ENCODE measurements at regions not wholly inside any gene's neighbourhood (a gene's known extent, or its start where the extent isn't known, plus 50 kb on each side); places are given as distances from the start of the nearest gene placed in this dataset.

GRCh38 chr20:17014756-17015366 is 212.0 kb upstream of the PCSK2 start:
- Mint-ChIP-seq H3K4me1 (no peaks in the 10 kb centered on the region), H3K27ac (no peak overlapping the region), H3K9me3 (no peaks in the 10 kb centered on the region), H3K27me3 (no peaks in the 10 kb centered on the region), H3K4me3 (no peak overlapping the region), H3K36me3 (ENCODE audit: low read depth) (no peaks in the 10 kb centered on the region)
- ChIA-PET CTCF (no interaction called here), POLR2A (no interaction called here)
- no peak for DNase-seq

DNA sequence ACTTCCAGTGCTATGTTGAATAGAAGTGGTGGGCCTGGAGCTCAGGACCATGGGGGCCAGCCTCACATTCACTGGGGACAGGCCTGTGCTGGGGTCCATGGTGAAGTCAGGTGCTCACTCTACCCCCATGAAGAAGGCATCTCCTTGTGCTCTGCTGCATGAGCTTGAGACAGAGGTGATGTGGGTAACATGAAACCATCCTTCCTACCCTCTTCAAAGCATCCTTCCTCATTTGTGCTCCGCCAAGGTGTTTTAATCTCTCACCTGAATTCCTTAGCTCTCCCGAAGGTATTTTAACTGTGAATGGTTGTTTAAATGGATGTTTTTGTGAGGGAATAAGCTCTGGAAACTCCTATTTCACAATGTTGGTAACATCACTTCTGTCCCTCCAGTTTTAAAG is 209.6 kb upstream of the PCSK2 start:
- CTCF ChIA-PET, result no interaction called here
- POLR2A ChIA-PET, result no interaction called here
- no peaks in the 10 kb centered on the region for H3K27me3 Mint-ChIP-seq

DNA sequence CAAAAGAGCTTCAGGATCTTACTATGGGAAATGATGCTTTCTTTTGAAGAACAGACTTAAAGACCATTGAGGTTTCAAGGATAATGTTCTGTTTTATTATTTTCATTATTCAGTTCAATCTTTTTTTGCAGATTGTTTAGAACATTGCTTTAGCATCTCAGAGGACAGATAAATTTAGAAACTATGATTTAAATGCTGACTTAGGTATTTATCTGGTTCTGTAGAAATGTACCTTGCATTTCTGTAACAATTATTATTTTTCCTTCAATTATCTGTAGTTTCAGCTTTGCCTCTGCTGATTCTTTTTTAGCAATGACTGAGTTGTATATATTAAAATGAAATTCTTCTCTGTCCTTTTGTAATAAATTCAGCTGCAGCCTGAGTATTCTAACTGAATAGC is 205.4 kb upstream of the PCSK2 start:
- POLR2A ChIA-PET, result no interaction called here
- Mint-ChIP-seq H3K9me3 (no peaks in the 10 kb centered on the region), H3K27me3 (no peaks in the 10 kb centered on the region), H3K36me3 (ENCODE audit: low read depth) (no peaks in the 10 kb centered on the region), H3K27ac (no peak overlapping the region), H3K4me3 (no peak overlapping the region), H3K4me1 (no peaks in the 10 kb centered on the region)
- CTCF ChIA-PET, result no interaction called here
- DNase-seq, result no peak

More for the DNA sequence above, 209.6 kb upstream of the PCSK2 start:
- Mint-ChIP-seq H3K36me3 (ENCODE audit: low read depth) (no peaks in the 10 kb centered on the region), H3K4me3 (no peak overlapping the region), H3K27ac (no peak overlapping the region), H3K9me3 (no peaks in the 10 kb centered on the region), H3K4me1 (no peaks in the 10 kb centered on the region)
- DNase-seq, result no peak

DNA sequence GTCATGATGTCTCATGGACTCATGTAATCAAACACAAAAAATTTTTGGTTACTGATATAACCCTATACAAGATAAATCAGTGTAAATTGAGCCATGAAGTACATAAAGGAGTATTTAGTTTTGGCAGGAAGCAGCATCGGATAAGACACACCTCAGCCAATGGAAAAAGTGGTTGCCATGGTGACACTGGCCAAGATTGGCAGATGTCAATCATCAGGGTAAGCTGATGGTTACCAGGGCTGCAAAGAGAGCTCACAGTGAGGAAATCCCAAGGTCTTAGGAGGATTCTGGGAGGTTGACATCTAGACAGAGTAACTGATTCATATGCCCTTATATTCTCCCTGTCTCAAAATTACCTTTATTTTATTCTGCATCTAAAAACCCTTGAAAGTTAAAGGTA is 203.8 kb upstream of the PCSK2 start:
- no peak overlapping the region for H3K4me3 Mint-ChIP-seq
- ChIA-PET CTCF (no interaction called here), POLR2A (no interaction called here)
- DNase-seq, result no peak
- H3K36me3 Mint-ChIP-seq (ENCODE audit: low read depth), result no peaks in the 10 kb centered on the region
- no peaks in the 10 kb centered on the region for H3K27me3 Mint-ChIP-seq
- H3K4me1 Mint-ChIP-seq, result no peaks in the 10 kb centered on the region
- H3K27ac Mint-ChIP-seq, result no peak overlapping the region
- H3K9me3 Mint-ChIP-seq, result peaks cover 5% of the 10 kb centered on the region

- no peaks in the 10 kb centered on the region for H3K4me1 Mint-ChIP-seq
- no peak overlapping the region for H3K4me3 Mint-ChIP-seq
- H3K27me3 Mint-ChIP-seq, result no peaks in the 10 kb centered on the region
- H3K9me3 Mint-ChIP-seq, result peaks cover 6% of the 10 kb centered on the region
- DNase-seq, result no peak
- CTCF ChIA-PET, result no interaction called here
- POLR2A ChIA-PET, result no interaction called here
- H3K36me3 Mint-ChIP-seq (ENCODE audit: low read depth), result no peaks in the 10 kb centered on the region
- no peak overlapping the region for H3K27ac Mint-ChIP-seq
Observed at GRCh38 chr20:17023806-17024205, 203.0 kb upstream of the PCSK2 start.

DNA sequence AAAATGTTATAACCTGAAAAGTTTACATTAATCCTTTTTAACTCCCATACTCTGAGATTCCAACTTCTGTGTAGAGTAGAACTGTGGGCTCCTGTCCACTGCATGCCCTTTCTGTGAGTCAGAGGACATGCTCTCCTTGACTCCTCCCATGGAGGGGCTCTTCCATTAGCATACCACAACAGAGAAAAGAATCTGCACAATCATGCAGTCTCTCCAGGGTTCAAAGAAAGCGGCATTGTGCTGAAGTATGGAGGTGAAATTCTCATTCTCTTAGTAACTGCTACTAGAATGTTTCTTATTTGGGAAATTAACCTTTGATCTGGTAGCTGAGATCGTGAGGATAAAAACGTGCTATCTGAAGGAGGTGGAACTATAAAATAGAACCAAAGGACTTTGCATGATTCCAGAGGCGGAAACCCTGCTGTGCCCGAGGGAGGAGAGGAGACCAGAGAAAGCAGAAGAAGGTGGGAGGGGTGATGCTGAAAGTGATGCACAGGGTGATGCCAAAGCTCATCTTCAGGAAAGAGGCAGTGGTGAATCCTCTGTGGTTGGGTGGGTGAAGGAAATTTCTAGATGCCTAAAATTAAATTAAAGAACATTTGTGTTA is 202.2 kb upstream of the PCSK2 start:
- H3K4me3 Mint-ChIP-seq, result no peak overlapping the region

GRCh38 chr20:17026346-17026745 is 200.5 kb upstream of the PCSK2 start:
- ChIA-PET POLR2A (no interaction called here), CTCF (no interaction called here)

More for the DNA sequence above, 202.2 kb upstream of the PCSK2 start:
- Mint-ChIP-seq H3K27me3 (no peaks in the 10 kb centered on the region), H3K9me3 (peaks cover 6% of the 10 kb centered on the region), H3K36me3 (ENCODE audit: low read depth) (no peaks in the 10 kb centered on the region), H3K27ac (no peak overlapping the region), H3K4me1 (no peaks in the 10 kb centered on the region)
- no peak for DNase-seq
- POLR2A ChIA-PET, result no interaction called here
- CTCF ChIA-PET, result no interaction called here

DNA sequence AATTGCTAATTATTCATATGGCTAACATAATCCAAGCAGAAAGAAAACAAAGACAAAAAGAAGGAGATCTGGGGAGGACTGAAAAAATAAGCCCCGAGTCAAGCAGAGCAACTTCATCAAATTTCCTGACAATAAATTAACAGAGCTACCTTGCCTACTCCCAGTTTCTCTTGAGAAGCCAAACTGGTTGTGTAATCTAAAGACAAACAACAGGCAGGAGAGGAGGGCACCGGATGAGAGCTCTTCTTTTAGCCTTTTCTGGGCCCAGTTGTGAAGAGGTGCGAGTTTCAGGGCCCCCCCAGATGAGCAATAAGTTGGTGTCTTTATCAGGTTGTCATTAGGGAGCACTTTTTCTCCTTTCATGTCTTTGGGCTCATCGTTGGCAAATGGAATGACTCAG is 197.1 kb upstream of the PCSK2 start:
- Mint-ChIP-seq H3K4me3 (no peak overlapping the region), H3K9me3 (peaks cover 9% of the 10 kb centered on the region), H3K27ac (no peak overlapping the region), H3K27me3 (no peaks in the 10 kb centered on the region), H3K36me3 (ENCODE audit: low read depth) (no peaks in the 10 kb centered on the region), H3K4me1 (no peaks in the 10 kb centered on the region)
- POLR2A ChIA-PET, result no interaction called here
- no peak for DNase-seq
- CTCF ChIA-PET, result no interaction called here

More at GRCh38 chr20:17026346-17026745, 200.5 kb upstream of the PCSK2 start:
- DNase-seq, result no peak
- Mint-ChIP-seq H3K27me3 (no peaks in the 10 kb centered on the region), H3K4me1 (no peaks in the 10 kb centered on the region), H3K9me3 (peaks cover 9% of the 10 kb centered on the region), H3K36me3 (ENCODE audit: low read depth) (no peaks in the 10 kb centered on the region), H3K4me3 (no peak overlapping the region), H3K27ac (no peak overlapping the region)

DNA sequence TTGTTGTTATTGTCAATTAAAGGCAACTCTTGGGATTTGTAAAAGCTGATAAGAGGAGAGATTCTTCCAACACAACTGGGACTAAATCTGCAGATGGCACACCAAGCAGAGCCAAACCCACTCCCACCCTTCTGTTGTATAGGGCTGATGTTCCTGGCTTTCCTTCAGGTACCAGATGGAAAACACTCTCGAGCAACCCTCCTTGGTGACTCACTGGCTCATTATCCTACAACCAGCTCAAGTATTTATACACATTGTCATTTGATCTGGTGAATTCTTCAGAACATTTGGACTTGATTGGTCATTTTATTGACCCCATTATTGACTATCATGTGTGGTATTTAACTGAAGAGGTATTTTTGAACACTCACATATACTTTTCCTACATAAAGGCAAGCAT is 190.3 kb upstream of the PCSK2 start:
- Mint-ChIP-seq H3K9me3 (peaks cover 3% of the 10 kb centered on the region), H3K4me3 (no peak overlapping the region), H3K36me3 (ENCODE audit: low read depth) (no peaks in the 10 kb centered on the region), H3K4me1 (no peaks in the 10 kb centered on the region), H3K27me3 (no peaks in the 10 kb centered on the region), H3K27ac (no peak overlapping the region)
- ChIA-PET CTCF (no interaction called here), POLR2A (no interaction called here)
- no peak for DNase-seq

GRCh38 chr20:17042122-17042521 is 184.7 kb upstream of the PCSK2 start:
- DNase-seq, result no peak
- POLR2A ChIA-PET, result no interaction called here
- H3K4me1 Mint-ChIP-seq, result no peaks in the 10 kb centered on the region
- H3K9me3 Mint-ChIP-seq, result peaks cover 3% of the 10 kb centered on the region
- H3K4me3 Mint-ChIP-seq, result no peak overlapping the region
- CTCF ChIA-PET, result no interaction called here
- H3K27me3 Mint-ChIP-seq, result no peaks in the 10 kb centered on the region
- H3K36me3 Mint-ChIP-seq (ENCODE audit: low read depth), result no peaks in the 10 kb centered on the region
- no peak overlapping the region for H3K27ac Mint-ChIP-seq

DNA sequence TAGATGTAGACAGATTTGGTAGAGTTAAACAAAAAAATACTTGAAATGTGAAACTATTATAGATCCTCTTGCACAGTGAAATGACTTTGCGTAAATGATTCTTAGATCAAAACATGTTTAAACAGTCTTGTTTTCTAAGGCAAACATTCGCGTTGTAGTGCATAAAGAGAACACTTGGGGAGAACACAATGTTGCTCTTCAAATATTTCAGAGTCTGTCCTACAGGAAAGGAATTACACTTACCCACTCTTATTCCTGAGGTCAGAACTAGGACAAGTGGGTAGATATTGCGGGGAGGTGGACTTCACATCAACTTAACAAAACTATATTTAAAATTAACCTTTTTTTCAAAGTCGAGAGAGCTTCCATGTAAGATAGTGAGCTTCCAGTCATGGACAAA is 183.5 kb upstream of the PCSK2 start:
- Mint-ChIP-seq H3K4me1 (no peaks in the 10 kb centered on the region), H3K27ac (no peak overlapping the region)
- no peak for DNase-seq

GRCh38 chr20:17044891-17045290 is 181.9 kb upstream of the PCSK2 start:
- H3K9me3 Mint-ChIP-seq, result no peaks in the 10 kb centered on the region
- ChIA-PET CTCF (no interaction called here), POLR2A (no interaction called here)
- no peaks in the 10 kb centered on the region for H3K27me3 Mint-ChIP-seq
- no peak for DNase-seq
- no peak overlapping the region for H3K4me3 Mint-ChIP-seq
- no peaks in the 10 kb centered on the region for H3K4me1 Mint-ChIP-seq
- H3K27ac Mint-ChIP-seq, result no peak overlapping the region
- H3K36me3 Mint-ChIP-seq (ENCODE audit: low read depth), result no peaks in the 10 kb centered on the region

More for the DNA sequence above, 183.5 kb upstream of the PCSK2 start:
- CTCF ChIA-PET, result no interaction called here
- POLR2A ChIA-PET, result no interaction called here
- Mint-ChIP-seq H3K9me3 (no peaks in the 10 kb centered on the region), H3K27me3 (no peaks in the 10 kb centered on the region), H3K4me3 (no peak overlapping the region), H3K36me3 (ENCODE audit: low read depth) (no peaks in the 10 kb centered on the region)

DNA sequence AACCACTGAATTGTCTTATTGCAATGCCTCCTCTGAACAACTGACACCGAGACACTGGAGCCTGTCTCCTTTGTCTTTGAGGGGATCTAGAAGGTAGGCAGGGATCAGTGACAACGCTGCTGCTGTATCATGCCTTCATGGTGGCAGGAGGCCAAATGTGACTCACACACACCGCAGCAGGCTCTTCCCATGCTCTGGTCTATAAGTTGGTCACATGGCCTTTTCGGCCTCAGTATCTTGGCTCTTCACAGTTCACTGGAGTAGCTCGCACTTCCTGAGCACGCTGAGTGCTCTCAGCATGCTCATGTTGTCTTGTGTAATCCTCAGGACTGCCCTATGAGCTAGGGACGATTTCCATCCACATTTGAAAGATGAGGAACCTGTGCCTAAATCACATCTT is 167.4 kb upstream of the PCSK2 start:
- Mint-ChIP-seq H3K4me3 (no peak overlapping the region), H3K36me3 (ENCODE audit: low read depth) (no peaks in the 10 kb centered on the region), H3K4me1 (no peaks in the 10 kb centered on the region), H3K27me3 (no peaks in the 10 kb centered on the region), H3K27ac (no peak overlapping the region), H3K9me3 (peaks cover 8% of the 10 kb centered on the region)
- CTCF ChIA-PET, result no interaction called here
- DNase-seq, result no peak
- POLR2A ChIA-PET, result no interaction called here

- H3K9me3 Mint-ChIP-seq, result peaks cover 8% of the 10 kb centered on the region
- no peak overlapping the region for H3K27ac Mint-ChIP-seq
- no peaks in the 10 kb centered on the region for H3K27me3 Mint-ChIP-seq
- CTCF ChIA-PET, result no interaction called here
- H3K36me3 Mint-ChIP-seq (ENCODE audit: low read depth), result no peaks in the 10 kb centered on the region
- POLR2A ChIA-PET, result no interaction called here
- DNase-seq, result no peak
- no peaks in the 10 kb centered on the region for H3K4me1 Mint-ChIP-seq
- no peak overlapping the region for H3K4me3 Mint-ChIP-seq
Observed at GRCh38 chr20:17061715-17062114, 165.1 kb upstream of the PCSK2 start.

Measured in activated CD4-positive, alpha-beta T cell treated with anti-CD3 and anti-CD28 coated beads, Interleukin-2, amount 10 ng/mL, durations not matched to agents 7 days and 5 days (primary cell).